Large intestine (tissue), 3 donors: ENCODE measurements at regions not wholly inside any gene's neighbourhood (a gene's known extent, or its start where the extent isn't known, plus 50 kb on each side); places are given as distances from the start of the nearest gene placed in this dataset.
A peak's percentile ranks its signal among the peaks of the same experiment; 100 is the strongest.

Experiments used
- DNase-seq, 2 donors: peaks; one replicate each; pipeline versions ENCODE4 v3.0.0 to v3.0.0-alpha.2; 2013
- H3K27ac ChIP-seq: one replicate; pipeline ENCODE4 v1.5.1; 2013; ENCODE audit warnings: low read length
- H3K27me3 ChIP-seq: 2 replicates; pipeline ENCODE4 v1.6.1; 2013; ENCODE audit warnings: low read length; ENCODE audit not compliant: control insufficient read depth, insufficient read depth
- H3K36me3 ChIP-seq: 2 replicates; pipeline ENCODE4 v1.6.1; 2013; ENCODE audit warnings: low read length; ENCODE audit not compliant: control insufficient read depth, insufficient read depth
- H3K4me1 ChIP-seq: one replicate; pipeline ENCODE4 v1.6.1; 2013; ENCODE audit warnings: low read length; ENCODE audit not compliant: control insufficient read depth, insufficient read depth
- H3K4me3 ChIP-seq: one replicate; pipeline ENCODE4 v1.5.1; 2013; ENCODE audit warnings: low read length
- H3K9me3 ChIP-seq: one replicate; pipeline ENCODE4 v1.6.1; 2013; ENCODE audit warnings: mild to moderate bottlenecking, low read depth, low read length, moderate library complexity; ENCODE audit not compliant: control insufficient read depth
- WGBS: methylation state at CpG from one replicate; pipeline ENCODE4 v1.1.5; 2013; ENCODE audit warnings: low lambda C conversion rate; ENCODE audit not compliant: insufficient coverage; 5-methylcytosine and 5-hydroxymethylcytosine counted together

DNA sequence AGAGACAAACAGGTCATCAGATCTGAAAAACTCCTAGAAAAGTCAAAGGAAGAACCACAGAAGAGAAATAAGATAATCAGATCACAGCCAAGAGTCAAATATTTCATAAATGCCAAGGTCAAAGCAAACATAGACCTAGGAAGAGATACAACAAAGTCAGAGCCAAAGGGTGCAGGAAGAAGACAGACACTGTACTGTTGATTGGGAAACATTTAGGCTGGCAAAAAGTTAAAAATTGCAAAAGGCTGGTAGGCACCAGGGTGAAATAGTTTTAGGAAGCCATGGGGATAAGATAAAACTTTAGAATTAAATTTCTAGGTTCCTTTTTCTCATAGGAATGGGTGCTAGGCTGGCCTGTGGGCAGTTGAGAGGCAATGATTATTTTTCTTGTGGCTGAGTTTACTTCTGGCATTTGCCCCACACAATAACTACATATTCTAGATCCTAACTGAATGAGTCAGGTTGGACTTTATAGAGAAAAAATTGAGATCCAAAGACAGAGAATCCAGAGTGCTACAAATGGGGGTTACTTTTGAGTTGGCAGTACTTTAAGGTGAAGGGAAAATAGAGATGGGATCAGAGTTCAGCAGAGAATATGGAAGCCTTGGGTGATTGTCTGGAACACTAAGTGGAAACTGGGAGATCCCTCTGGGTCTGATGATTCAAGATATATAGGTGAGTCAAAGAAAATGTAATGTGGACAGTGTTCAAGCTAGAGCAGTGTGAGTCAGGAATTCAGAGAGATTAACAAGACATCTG lies 215.5 kb downstream of the C12orf50 start:
- H3K27ac ChIP-seq, result no peak overlapping the region

DNA sequence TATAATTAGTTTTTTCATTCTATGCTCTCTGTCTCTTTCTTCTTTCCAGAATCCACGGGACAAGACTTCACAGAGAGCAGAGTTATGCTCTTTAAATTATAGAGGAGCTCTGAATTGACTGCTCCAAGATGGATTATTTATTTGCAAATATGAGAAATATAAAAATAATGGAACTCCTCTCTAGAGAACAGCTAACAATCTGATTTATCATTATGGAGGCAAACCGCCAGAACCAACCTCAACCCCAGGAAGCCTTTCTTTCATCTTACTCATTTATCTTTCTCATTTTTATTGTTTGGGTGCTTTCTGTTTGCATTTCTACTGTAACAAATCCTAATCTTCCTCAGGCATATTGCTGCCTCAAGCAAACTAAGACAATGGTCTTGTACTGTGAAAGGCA lies 216.5 kb downstream of the C12orf50 start:
- WGBS, result 88% methylated on average over 1 of the region's 2 CpGs
- DNase-seq, result no peak

More for the DNA sequence above, 215.5 kb downstream of the C12orf50 start:
- Histone ChIP-seq H3K27me3 (no peaks in the 10 kb centered on the region), H3K36me3 (no peaks in the 10 kb centered on the region), H3K4me3 (no peak overlapping the region), H3K9me3 (no peaks in the 10 kb centered on the region), H3K4me1 (peaks cover 7% of the 10 kb centered on the region)
- DNase-seq, result no peak

DNA sequence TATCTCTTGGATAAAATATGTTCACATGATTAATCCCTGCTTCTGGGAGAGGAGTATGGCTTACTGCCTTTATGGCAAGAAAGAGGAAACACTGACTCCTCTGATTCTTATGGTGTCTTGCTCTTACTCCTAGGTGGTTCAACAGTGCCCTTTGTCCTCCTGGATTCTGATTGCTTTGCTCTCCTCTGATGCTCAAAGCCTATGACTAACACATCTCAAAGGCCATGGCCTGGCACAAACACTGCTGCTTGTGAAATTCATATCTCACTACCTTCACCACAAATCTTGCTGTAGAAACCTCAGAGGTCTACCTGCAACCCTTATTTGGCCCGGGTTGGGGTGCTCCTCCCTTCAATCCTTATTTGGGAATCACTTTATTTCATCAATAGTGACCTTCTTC lies 217.2 kb downstream of the C12orf50 start:
- WGBS, result no CpG with 5 or more reads among the region's 1 CpG
- DNase-seq, result peak; percentile 62 to 79
- H3K36me3 ChIP-seq, result no peaks in the 10 kb centered on the region

More for the DNA sequence above, 216.5 kb downstream of the C12orf50 start:
- H3K9me3 ChIP-seq, result no peaks in the 10 kb centered on the region
- no peaks in the 10 kb centered on the region for H3K27me3 ChIP-seq
- peak overlapping the region; percentile 53 for H3K27ac ChIP-seq
- no peaks in the 10 kb centered on the region for H3K36me3 ChIP-seq
- no peak overlapping the region for H3K4me3 ChIP-seq
- peaks cover 7% of the 10 kb centered on the region for H3K4me1 ChIP-seq

DNA sequence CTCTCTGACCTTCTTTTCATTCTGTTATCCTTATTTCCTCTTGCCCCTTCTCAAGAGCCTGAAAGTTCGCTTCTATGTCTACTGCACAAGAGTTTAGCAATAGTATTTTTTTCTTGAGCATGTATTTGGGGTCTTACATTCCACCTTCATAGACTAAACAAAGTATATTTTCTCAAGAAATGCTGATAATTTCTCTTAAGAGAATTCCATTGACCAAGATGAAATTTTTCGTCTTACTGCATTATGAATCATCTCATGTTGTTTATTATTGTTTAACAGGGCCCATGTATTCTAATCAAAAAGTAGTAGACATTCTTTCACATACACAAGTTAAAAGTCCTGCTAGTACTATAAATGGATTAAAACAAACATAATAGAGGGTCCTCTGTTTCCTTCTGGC lies 219.3 kb downstream of the C12orf50 start:
- Histone ChIP-seq H3K36me3 (no peaks in the 10 kb centered on the region), H3K27ac (no peak overlapping the region), H3K4me1 (peaks cover 15% of the 10 kb centered on the region), H3K9me3 (no peaks in the 10 kb centered on the region), H3K4me3 (no peak overlapping the region), H3K27me3 (no peaks in the 10 kb centered on the region)
- no peak for DNase-seq
- WGBS, result 71% methylated on average over 1 of the region's 2 CpGs

More for the DNA sequence above, 217.2 kb downstream of the C12orf50 start:
- H3K27ac ChIP-seq, result peak overlapping the region; percentile 53
- peaks cover 7% of the 10 kb centered on the region for H3K4me1 ChIP-seq
- no peaks in the 10 kb centered on the region for H3K27me3 ChIP-seq
- no peak overlapping the region for H3K4me3 ChIP-seq
- no peaks in the 10 kb centered on the region for H3K9me3 ChIP-seq

DNA sequence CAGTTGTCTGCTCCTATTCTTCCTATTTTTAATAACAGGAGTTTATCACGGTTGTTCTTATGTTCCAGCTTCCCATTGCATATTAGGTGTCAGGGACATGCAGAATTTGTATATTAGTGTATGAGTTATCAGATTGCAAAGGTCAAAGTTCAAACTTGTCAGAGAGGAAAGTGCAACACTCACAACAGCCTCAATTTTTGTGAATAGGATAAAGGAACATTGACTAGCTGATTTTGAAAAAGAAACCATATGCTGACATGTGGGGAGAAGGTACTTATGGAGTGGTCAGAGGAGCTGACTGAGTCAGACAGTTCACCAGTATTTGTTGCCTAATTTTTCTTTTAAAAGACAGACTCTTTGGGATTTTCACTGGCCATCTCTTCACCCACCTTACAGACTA lies 222.1 kb downstream of the C12orf50 start:
- Histone ChIP-seq H3K9me3 (no peaks in the 10 kb centered on the region), H3K36me3 (no peaks in the 10 kb centered on the region), H3K27me3 (no peaks in the 10 kb centered on the region), H3K27ac (no peak overlapping the region), H3K4me1 (peaks cover 10% of the 10 kb centered on the region), H3K4me3 (no peak overlapping the region)
- DNase-seq, result no peak
- no CpG with 5 or more reads among the region's 1 CpG for WGBS

DNA sequence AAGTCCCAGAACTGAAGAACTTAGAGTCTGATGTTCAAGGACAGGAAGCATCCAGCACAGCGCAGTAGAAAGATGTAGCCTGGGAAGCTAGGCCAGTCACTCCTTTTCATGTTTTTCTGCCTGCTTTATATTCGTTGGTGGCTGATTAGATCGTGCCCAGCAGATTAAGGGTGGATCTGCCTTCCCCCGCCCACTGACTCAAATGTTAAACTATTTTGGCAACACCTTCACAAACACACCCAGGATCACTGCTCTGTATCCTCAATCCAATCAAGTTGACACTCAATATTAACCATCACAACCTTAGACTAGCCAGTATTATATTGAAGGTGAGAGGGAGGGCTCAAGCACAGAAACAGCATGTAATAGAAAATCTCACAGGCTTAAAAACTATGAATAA lies 222.9 kb downstream of the C12orf50 start:
- WGBS, result no CpG with 5 or more reads among the region's 4 CpGs
- no peak for DNase-seq
- no peak overlapping the region for H3K27ac ChIP-seq
- H3K4me1 ChIP-seq, result peaks cover 10% of the 10 kb centered on the region
- H3K4me3 ChIP-seq, result no peak overlapping the region
- H3K9me3 ChIP-seq, result no peaks in the 10 kb centered on the region
- H3K36me3 ChIP-seq, result no peaks in the 10 kb centered on the region
- no peaks in the 10 kb centered on the region for H3K27me3 ChIP-seq

DNA sequence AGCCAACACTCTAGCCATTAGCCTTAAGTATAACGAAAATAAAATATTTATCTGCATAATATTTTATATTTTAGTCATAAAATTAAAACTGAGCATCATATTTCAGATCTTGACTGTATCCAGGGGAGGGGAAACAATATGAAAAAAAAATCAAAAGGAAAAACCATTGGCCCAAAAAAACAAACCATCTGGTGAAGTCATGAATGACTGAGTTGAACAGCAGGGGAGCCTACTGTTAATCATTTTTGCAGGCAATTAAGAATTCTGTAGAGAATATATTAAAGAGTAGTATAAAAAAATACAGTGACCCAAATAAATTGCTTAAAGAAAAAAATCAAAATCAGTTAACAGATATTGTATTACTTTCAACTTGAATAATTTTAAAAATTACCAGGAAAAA lies 224.8 kb downstream of the C12orf50 start:
- no peaks in the 10 kb centered on the region for H3K27me3 ChIP-seq
- WGBS, result no CpG with 5 or more reads among the region's 1 CpG
- H3K36me3 ChIP-seq, result no peaks in the 10 kb centered on the region
- H3K4me3 ChIP-seq, result no peak overlapping the region
- no peak overlapping the region for H3K27ac ChIP-seq
- no peak for DNase-seq
- no peaks in the 10 kb centered on the region for H3K9me3 ChIP-seq
- peaks cover 8% of the 10 kb centered on the region for H3K4me1 ChIP-seq

DNA sequence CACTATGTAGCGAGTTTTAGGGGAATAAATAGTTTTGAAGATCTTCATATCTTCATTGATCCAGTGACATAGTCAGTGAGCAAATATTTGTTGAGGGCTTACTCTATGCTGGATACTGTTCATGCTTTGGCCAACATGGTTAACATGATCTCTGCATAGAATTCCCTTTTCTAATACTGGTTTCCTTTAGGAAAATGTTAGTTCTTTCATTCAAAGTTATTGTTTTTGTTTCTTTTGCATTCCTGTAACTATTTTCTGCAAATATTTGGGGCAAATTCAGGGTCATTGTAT lies 226.5 kb downstream of the C12orf50 start:
- Histone ChIP-seq H3K4me1 (peaks cover 8% of the 10 kb centered on the region), H3K9me3 (no peaks in the 10 kb centered on the region), H3K36me3 (no peaks in the 10 kb centered on the region), H3K27ac (no peak overlapping the region), H3K27me3 (no peaks in the 10 kb centered on the region), H3K4me3 (no peak overlapping the region)
- no CpG with 5 or more reads among the region's 1 CpG for WGBS
- no peak for DNase-seq

DNA sequence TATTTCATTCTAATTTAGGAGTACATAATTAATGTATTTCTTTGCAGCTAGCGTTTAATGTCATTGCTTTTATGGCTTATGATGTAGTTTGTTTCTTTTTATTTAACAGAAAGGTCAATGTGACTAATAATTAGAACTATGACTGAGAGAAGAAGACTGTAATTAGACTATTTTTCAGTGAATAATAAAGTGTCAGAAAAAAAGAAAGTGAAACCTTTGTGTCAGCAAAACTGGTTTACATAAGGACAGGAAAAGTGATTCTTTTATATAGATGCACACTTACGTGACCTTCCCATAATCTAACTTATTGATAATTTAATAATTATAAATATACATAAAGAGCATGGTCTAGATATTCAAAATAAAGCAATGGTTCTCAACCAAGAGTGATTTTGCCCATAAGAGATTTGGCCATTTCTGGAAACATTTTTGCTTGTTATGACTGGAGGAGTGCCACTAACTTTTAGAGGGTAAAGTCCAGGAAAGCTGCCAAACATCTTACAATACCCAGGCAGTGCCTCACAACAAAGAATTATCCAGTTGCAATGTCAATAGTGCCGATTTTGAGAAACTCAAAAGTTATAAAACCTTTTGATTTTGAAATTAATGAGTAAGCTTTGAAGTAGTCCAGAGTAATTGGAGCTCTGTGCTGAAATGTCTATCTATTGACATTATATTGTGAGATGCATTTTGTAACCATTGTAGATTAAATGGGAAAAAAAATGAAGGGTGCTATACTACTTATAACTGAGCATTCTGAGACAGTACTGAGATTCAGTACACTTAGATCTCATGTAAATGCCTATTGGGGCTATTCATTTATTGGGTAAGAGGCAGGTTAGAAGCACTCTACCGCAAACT lies 227.1 kb downstream of the C12orf50 start:
- WGBS, result 60% methylated on average over 2 of the region's 4 CpGs
- DNase-seq, result peak in 1 of 2 donors; percentile 38

DNA sequence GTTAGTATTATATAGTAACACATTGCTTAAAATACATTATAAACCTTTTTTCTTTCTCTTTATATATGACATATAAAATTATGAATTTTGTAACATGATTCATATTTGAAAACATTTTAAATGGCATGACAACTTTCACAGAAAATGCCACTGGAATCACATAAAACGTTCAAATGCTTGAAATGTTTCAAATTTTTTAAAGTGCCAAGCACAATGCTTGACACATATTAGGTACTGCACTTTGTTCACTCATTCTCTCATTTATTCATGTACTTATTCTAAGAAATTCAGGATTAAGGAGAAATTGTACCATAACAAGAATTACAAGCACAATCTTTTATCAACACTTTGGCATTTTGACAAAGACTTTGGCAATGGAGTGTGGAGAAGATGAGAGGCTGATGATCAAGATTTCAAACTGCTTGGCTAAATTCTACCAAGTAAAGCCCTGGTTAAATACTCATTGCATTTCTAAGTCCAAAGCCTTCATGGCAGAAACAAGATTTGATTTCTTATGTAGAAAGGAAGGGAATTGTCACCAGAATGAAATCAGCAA lies 232.2 kb downstream of the C12orf50 start:
- no peak for DNase-seq
- no peaks in the 10 kb centered on the region for H3K36me3 ChIP-seq
- no CpG with 5 or more reads among the region's 1 CpG for WGBS
- H3K4me3 ChIP-seq, result no peak overlapping the region
- H3K27me3 ChIP-seq, result no peaks in the 10 kb centered on the region
- no peaks in the 10 kb centered on the region for H3K4me1 ChIP-seq
- no peaks in the 10 kb centered on the region for H3K9me3 ChIP-seq
- no peak overlapping the region for H3K27ac ChIP-seq

More for the DNA sequence above, 227.1 kb downstream of the C12orf50 start:
- Histone ChIP-seq H3K4me3 (no peak overlapping the region), H3K27ac (no peak overlapping the region), H3K9me3 (no peaks in the 10 kb centered on the region), H3K4me1 (peaks cover 8% of the 10 kb centered on the region), H3K36me3 (no peaks in the 10 kb centered on the region), H3K27me3 (no peaks in the 10 kb centered on the region)
